Psoas muscle (tissue), 7 donors: ENCODE measurements at regions not wholly inside any gene's neighbourhood (a gene's known extent, or its start where the extent isn't known, plus 50 kb on each side); places are given as distances from the start of the nearest gene placed in this dataset.

Source experiments
- ATAC-seq, 4 donors: fragments of 200-7000 bp; cut with Tn5 transposase; one replicate each; pipeline ENCODE4 v1.9.1; 2020; ENCODE audit warnings: moderate library complexity in 3 of 4, mild to moderate bottlenecking in 2 of 4
- DNase-seq, 2 donors: peaks; one replicate each; pipeline ENCODE4 v3.0.0-alpha.2; 2020
- H3K27ac ChIP-seq: fragments of 200-600 bp; one replicate; pipeline ENCODE4 v1.8.0; 2022
- H3K27me3 ChIP-seq, 3 donors: fragments of 200-600 bp in 1 of 3; one replicate each; pipeline versions ENCODE4 v1.6.1 to v1.8.0; 2013 to 2022; ENCODE audit warnings: low read length in 2 of 3, mild to moderate bottlenecking in 2 of 3, moderate library complexity in 1 of 3; ENCODE audit not compliant: insufficient read depth in 3 of 3
- H3K36me3 ChIP-seq, 2 donors: fragments of 200-600 bp in 1 of 2; one replicate each; pipeline versions ENCODE4 v1.6.1 to v1.8.0; 2013 to 2022; ENCODE audit warnings: low read depth in 1 of 2, mild to moderate bottlenecking in 1 of 2, moderate library complexity in 1 of 2; ENCODE audit not compliant: insufficient read depth in 1 of 2
- H3K4me1 ChIP-seq: fragments of 200-600 bp; one replicate; pipeline ENCODE4 v1.8.0; 2022
- H3K4me3 ChIP-seq: fragments of 200-600 bp; one replicate; pipeline ENCODE4 v1.8.0; 2022; ENCODE audit warnings: mild to moderate bottlenecking
- H3K9me3 ChIP-seq: fragments of 200-600 bp; one replicate; pipeline ENCODE4 v1.8.0; 2022
- WGBS, 3 donors: extraction: QIAGEN DNeasy Blood & Tissue Kit; methylation state at CpG; one replicate each; pipeline versions ENCODE4 v1.1.6 to v1.1.7; 2013; 5-methylcytosine and 5-hydroxymethylcytosine counted together
- intact Hi-C, 2 donors: fragments of 100-400 bp; cut with DNase I; formaldehyde crosslinking; loops; one replicate each; pipeline versions ENCODE4 v1.11.0 to v1.14.2; 2022
- TF ChIP-seq, protein P1 (sequence below): fragments of 200-600 bp; IDR thresholded peaks from one replicate; pipeline ENCODE4 v1.8.0; 2022; ENCODE audit warnings: antibody characterized with exemption
- donor health status: healthy with polysubstance abuse.
- donor health status: DM: no; HTN: no; CAD: no; lungs with moderate emphysema.
- donor health status: Bipolar disorder and iron deficiency.
- donor health status: healthy.
- donor health status: DM: yes; HTN: yes; CAD: no.
- donor health status: DM: no; HTN: no; CAD: no.
- donor health status: DM: yes; HTN: yes; CAD: no.

DNA sequence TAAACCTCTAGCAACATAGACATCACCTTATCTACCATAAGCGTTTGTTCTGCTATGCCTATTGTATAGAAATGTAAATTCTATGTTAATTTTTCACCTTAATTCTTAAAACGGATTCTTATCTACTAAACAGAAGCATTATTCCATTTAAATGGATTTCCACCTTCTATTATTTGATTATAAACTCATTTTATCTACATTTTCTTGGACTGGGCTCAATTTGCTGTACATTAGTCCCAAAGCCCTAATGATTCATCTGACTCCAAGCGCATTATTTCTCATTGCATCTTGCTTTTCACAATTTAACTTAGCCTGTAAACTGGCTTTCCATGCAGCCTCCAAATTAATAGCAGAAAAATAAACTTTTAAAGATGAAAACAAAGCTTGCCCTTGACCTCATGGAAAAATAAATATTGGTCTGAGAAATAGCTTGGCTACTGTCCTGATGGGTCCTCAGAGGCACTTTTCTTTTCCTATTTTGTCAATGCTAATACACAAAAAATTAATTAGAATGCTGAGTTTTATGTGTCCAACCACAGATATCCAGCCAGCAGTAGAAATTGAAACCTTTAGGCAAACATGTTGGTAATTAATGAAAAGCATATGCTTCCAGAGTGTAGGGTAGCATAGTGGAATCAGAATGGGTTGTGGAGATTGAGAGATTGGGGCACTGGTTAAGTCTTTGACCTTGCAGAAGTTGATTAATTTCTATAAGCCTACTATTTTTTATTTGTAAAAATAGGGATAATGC is 81.4 kb upstream of the CFAP20DC start:
- Histone ChIP-seq H3K36me3 (no peaks in the 10 kb centered on the region), H3K4me1 (no peaks in the 10 kb centered on the region), H3K27me3 (no peaks in the 10 kb centered on the region), H3K27ac (no peak overlapping the region), H3K4me3 (no peak overlapping the region), H3K9me3 (no peaks in the 10 kb centered on the region)
- no peak for ATAC-seq
- 76 to 82% (median 76%) methylated on average over 3 of the region's 3 CpGs for WGBS, 3 donors
- TF ChIP-seq, protein P1, sequence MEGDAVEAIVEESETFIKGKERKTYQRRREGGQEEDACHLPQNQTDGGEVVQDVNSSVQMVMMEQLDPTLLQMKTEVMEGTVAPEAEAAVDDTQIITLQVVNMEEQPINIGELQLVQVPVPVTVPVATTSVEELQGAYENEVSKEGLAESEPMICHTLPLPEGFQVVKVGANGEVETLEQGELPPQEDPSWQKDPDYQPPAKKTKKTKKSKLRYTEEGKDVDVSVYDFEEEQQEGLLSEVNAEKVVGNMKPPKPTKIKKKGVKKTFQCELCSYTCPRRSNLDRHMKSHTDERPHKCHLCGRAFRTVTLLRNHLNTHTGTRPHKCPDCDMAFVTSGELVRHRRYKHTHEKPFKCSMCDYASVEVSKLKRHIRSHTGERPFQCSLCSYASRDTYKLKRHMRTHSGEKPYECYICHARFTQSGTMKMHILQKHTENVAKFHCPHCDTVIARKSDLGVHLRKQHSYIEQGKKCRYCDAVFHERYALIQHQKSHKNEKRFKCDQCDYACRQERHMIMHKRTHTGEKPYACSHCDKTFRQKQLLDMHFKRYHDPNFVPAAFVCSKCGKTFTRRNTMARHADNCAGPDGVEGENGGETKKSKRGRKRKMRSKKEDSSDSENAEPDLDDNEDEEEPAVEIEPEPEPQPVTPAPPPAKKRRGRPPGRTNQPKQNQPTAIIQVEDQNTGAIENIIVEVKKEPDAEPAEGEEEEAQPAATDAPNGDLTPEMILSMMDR, result no peak
- intact Hi-C loops, result no loop called here
- DNase-seq, result no peak

DNA sequence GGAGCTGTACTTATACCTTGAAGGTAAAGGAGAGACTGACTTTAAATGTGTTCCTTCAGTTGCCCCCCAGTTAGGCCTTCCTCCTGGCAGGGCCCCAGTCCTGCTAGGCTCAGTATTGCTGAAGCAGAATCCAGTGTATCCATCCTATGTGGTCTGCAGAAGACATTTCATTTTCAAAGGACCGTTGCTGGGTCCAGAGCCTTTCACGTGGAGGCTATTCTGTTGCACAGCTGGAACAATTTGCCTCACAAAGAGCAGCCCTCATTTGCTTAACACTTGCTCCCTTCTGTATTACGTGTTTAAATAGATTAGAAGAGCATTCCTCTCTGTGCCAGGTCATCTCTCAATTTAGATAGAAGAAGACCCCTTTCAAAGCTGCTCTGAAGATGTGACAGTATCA is 78.9 kb upstream of the CFAP20DC start:
- TF ChIP-seq, protein P1, result no peak
- ATAC-seq, result no peak
- 40 to 59% (median 40%) methylated on average over 3 of the region's 3 CpGs for WGBS, 3 donors
- DNase-seq, result no peak
- Histone ChIP-seq H3K27ac (no peak overlapping the region), H3K27me3 (no peaks in the 10 kb centered on the region), H3K4me1 (no peaks in the 10 kb centered on the region), H3K9me3 (no peaks in the 10 kb centered on the region), H3K4me3 (no peak overlapping the region), H3K36me3 (no peaks in the 10 kb centered on the region)
- intact Hi-C loops, result no loop called here

DNA sequence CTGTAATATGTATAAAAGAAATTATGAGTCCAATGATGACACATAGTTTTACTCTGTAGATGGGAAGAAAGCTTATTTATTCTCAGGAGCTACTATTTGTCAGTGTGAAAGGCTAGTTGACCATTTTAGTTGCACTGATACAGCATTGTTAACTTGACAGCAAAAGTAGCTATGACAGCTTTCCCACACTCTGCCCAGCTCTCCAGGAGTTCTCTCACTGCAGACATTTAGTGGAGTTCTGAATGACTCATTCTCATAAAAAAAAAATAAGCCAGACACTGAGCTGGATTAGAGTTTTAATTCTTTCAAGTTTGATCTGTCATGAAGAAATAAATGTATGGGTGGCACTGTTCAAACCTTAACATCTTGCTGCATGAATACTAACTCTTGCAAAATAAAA is 77.2 kb upstream of the CFAP20DC start:
- no peak for ATAC-seq
- TF ChIP-seq, protein P1, result no peak
- H3K36me3 ChIP-seq, result no peaks in the 10 kb centered on the region

DNA sequence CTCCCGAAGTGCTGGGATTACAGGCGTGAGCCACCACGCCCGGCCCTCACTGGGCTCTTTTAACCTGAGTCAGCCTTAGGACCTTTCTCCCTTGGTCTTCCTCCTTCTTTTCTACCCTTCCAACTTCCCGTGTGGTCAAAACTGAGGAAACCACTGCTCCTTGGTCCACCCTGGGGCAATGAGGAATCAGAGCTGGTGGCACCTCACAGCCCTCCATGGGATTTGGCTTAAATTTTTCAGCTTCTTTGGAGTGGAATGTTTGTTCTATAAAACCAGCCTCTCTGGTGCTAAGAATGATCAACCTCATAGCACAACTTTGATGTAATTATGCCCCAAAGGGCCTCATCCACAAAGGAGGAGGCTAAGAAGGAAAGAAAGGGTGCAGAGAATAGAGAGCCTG is 76.6 kb upstream of the CFAP20DC start:
- H3K4me3 ChIP-seq, result no peak overlapping the region
- H3K27me3 ChIP-seq, result no peaks in the 10 kb centered on the region
- DNase-seq (no peak), ATAC-seq (no peak)
- H3K36me3 ChIP-seq, result no peaks in the 10 kb centered on the region
- no peak overlapping the region for H3K27ac ChIP-seq
- 89 to 95% (median 94%) methylated on average over 5 of the region's 5 CpGs for WGBS, 3 donors
- intact Hi-C loops, result no loop called here
- H3K9me3 ChIP-seq, result no peaks in the 10 kb centered on the region
- H3K4me1 ChIP-seq, result no peaks in the 10 kb centered on the region
- TF ChIP-seq, protein P1, result no peak

More for the DNA sequence above, 77.2 kb upstream of the CFAP20DC start:
- no peaks in the 10 kb centered on the region for H3K9me3 ChIP-seq
- no peaks in the 10 kb centered on the region for H3K27me3 ChIP-seq
- H3K4me3 ChIP-seq, result no peak overlapping the region
- H3K27ac ChIP-seq, result no peak overlapping the region
- DNase-seq, result no peak
- H3K4me1 ChIP-seq, result no peaks in the 10 kb centered on the region
- intact Hi-C loops, result no loop called here
